K562 (cell line): ENCODE measurements at regions not wholly inside any gene's neighbourhood (a gene's known extent, or its start where the extent isn't known, plus 50 kb on each side); places are given as distances from the start of the nearest gene placed in this dataset.

Experiments used
- ATAC-seq: fragments of 200-7000 bp; cut with Tn5 transposase; 3 replicates; pipeline ENCODE4 v1.9.1; 2020; ENCODE audit warnings: moderate library complexity
- BruUV-seq: library from RNA; stranded (reverse); fragments of 400-500 nt; replicated peaks from 2 replicates; lab custom pipeline; 2021; lab: Mats Ljungman, UMichigan
- CTCF ChIA-PET: fragments of 300-600 bp; formaldehyde crosslinking; extraction: SDS; loops from one replicate; lab custom pipeline; 2021; ENCODE audit warnings: low intra/inter-chr PET ratio; lab: Yijun Ruan, JAX
- POLR2A ChIA-PET: fragments of 300-600, 350-650 bp; sonication (Branson Sonifier 250); formaldehyde crosslinking; extraction: SDS; loops from one replicate; lab custom pipeline; 2021; ENCODE audit warnings: antibody characterized with exemption, inconsistent platforms; lab: Yijun Ruan, JAX
- DNase-seq, 4 experiments: peaks; one replicate each; pipeline versions ENCODE4 v3.0.0 to v3.0.0-alpha.2; 2011 to 2018; ENCODE audit warnings: low spot score in 3 of 4, mixed read lengths in 3 of 4; ENCODE audit errors: extremely low read depth in 1 of 4
- FAIRE-seq: peaks from 2 replicates; lab custom pipeline; 2011; peaks lifted over from hg19 to GRCh38; lab: Jason Lieb, UNC
- H2AFZ ChIP-seq: 2 replicates; pipeline ENCODE4 v1.6.0; 2011; ENCODE audit warnings: low read depth, low read length, control low read depth, inconsistent platforms
- H3K27ac ChIP-seq: fragments of 200-600 bp; 3 replicates; pipeline ENCODE4 v1.8.0; 2011; ENCODE audit warnings: low read depth, mild to moderate bottlenecking, control low read depth, inconsistent platforms, low read length, moderate library complexity, mixed read lengths; ENCODE audit errors: extremely low read depth
- H3K27me3 ChIP-seq, 2 experiments: fragments of 300-600 bp in 1 of 2; 2 replicates in 1 of 2; 3 replicates in 1 of 2; pipeline versions ENCODE4 v1.6.0 to v1.8.0; 2011; ENCODE audit warnings: inconsistent platforms in 2 of 2, low read length in 2 of 2, mild to moderate bottlenecking in 1 of 2, mixed read lengths in 1 of 2, moderate library complexity in 1 of 2; ENCODE audit not compliant: control insufficient read depth in 2 of 2, insufficient read depth in 2 of 2
- H3K36me3 ChIP-seq: fragments of 300-600 bp; 3 replicates; pipeline ENCODE4 v1.8.0; 2011; ENCODE audit warnings: mild to moderate bottlenecking, low read length, inconsistent platforms; ENCODE audit not compliant: control insufficient read depth, insufficient read depth
- H3K4me1 ChIP-seq, 2 experiments: fragments of 200-600 bp in 1 of 2; replicated peaks in 1 of 2; 2 replicates in 1 of 2; 3 replicates in 1 of 2; pipeline versions ENCODE4 v1.5.1 to v1.8.0; 2011; ENCODE audit warnings: inconsistent platforms in 2 of 2, low read length in 2 of 2, mild to moderate bottlenecking in 1 of 2, mixed read lengths in 1 of 2, moderate library complexity in 1 of 2; ENCODE audit not compliant: control insufficient read depth in 2 of 2, insufficient read depth in 2 of 2
- H3K4me2 ChIP-seq: 2 replicates; pipeline ENCODE4 v1.6.1; 2011; ENCODE audit warnings: low read length, control low read depth, inconsistent platforms, mixed read lengths; ENCODE audit not compliant: insufficient read depth
- H3K4me3 ChIP-seq: fragments of 200-600 bp; sonication (generic), shearing (Covaris generic); 2 replicates; pipeline ENCODE4 v1.5.1; 2016; ENCODE audit warnings: control low read depth, inconsistent platforms
- H3K79me2 ChIP-seq: fragments of 200-600 bp; 3 replicates; pipeline ENCODE4 v1.8.0; 2011; ENCODE audit warnings: low read length, inconsistent platforms; ENCODE audit not compliant: control insufficient read depth, insufficient read depth
- H3K9ac ChIP-seq, 2 experiments: 2 replicates each; pipeline versions ENCODE4 v1.6.0 to v1.6.1; 2011; ENCODE audit warnings: low read depth in 2 of 2, low read length in 2 of 2, control low read depth in 1 of 2, inconsistent platforms in 1 of 2, mild to moderate bottlenecking in 1 of 2, mixed read lengths in 1 of 2; ENCODE audit not compliant: insufficient read depth in 1 of 2
- H3K9me1 ChIP-seq: one replicate; pipeline ENCODE4 v1.6.0; 2011; ENCODE audit warnings: inconsistent platforms, mild to moderate bottlenecking, low read length, moderate library complexity; ENCODE audit not compliant: control insufficient read depth, insufficient read depth
- H3K9me3 ChIP-seq: replicated peaks from 2 replicates; pipeline ENCODE4 v1.5.1; 2011; ENCODE audit warnings: low read depth, low read length, inconsistent platforms; ENCODE audit not compliant: control insufficient read depth, insufficient read depth
- H4K20me1 ChIP-seq: replicated peaks from 2 replicates; pipeline ENCODE4 v1.6.1; 2011; ENCODE audit warnings: low read length, inconsistent platforms, mixed read lengths; ENCODE audit not compliant: control insufficient read depth, insufficient read depth
- ARID1B ChIP-seq: fragments of 450-650 bp; IDR thresholded peaks from 2 replicates; pipeline ENCODE4 v1.6.1; 2016; ENCODE audit warnings: antibody characterized with exemption, mild to moderate bottlenecking, inconsistent platforms
- CEBPB ChIP-seq: fragments of 450-650 bp; IDR thresholded peaks from 2 replicates; pipeline ENCODE4 v1.6.1; 2016; ENCODE audit warnings: missing genetic modification characterization, missing compliant biosample characterization
- EWSR1 ChIP-seq: fragments of 450-650 bp; IDR thresholded peaks from 2 replicates; pipeline ENCODE4 v1.6.1; 2018; ENCODE audit warnings: borderline replicate concordance, mild to moderate bottlenecking, low read depth, moderate library complexity; ENCODE audit not compliant: partially characterized antibody
- KDM5B ChIP-seq: fragments of 200-600 bp; sonication (generic); IDR thresholded peaks from 2 replicates; pipeline ENCODE4 v1.6.1; 2012; ENCODE audit warnings: low read depth, mild to moderate bottlenecking, moderate library complexity, low read length, control low read depth, inconsistent platforms; ENCODE audit not compliant: insufficient replicate concordance
- RBBP5 ChIP-seq: fragments of 200-600 bp; sonication (generic); IDR thresholded peaks from 2 replicates; pipeline ENCODE4 v1.6.1; 2012; ENCODE audit warnings: borderline replicate concordance, mild to moderate bottlenecking, low read length, control low read depth, inconsistent platforms; ENCODE audit not compliant: insufficient read depth, poor library complexity, severe bottlenecking
- RBM14 ChIP-seq: fragments of 200-400 bp; formaldehyde crosslinking; IDR thresholded peaks from 2 replicates; pipeline ENCODE4 v1.6.1; 2018; ENCODE audit warnings: low read depth, mild to moderate bottlenecking, low read length, moderate library complexity, borderline replicate concordance; ENCODE audit not compliant: insufficient read depth
- SPI1 ChIP-seq: IDR thresholded peaks from 2 replicates; pipeline ENCODE4 v1.6.1; 2011; ENCODE audit warnings: low read depth, low read length, control low read depth, borderline replicate concordance
- TEAD4 ChIP-seq, 2 experiments: sonication (generic) in 1 of 2; formaldehyde crosslinking in 1 of 2; IDR thresholded peaks; 2 replicates each; pipeline versions ENCODE4 v1.6.1 to v1.8.0; 2012 to 2022; ENCODE audit warnings: borderline replicate concordance in 1 of 2, inconsistent platforms in 1 of 2, low read length in 1 of 2, mild to moderate bottlenecking in 1 of 2, missing genetic modification reagents in 1 of 2
- ZNF23 ChIP-seq: fragments of 250-450 bp; sonication (Bioruptor Pico); IDR thresholded peaks from 2 replicates; pipeline ENCODE4 v1.4.0; 2020; ENCODE audit warnings: mild to moderate bottlenecking
- ZNF589 ChIP-seq: fragments of 200-800 bp; sonication (Bioruptor generic); IDR thresholded peaks from 2 replicates; pipeline ENCODE4 v1.6.1; 2016; ENCODE audit warnings: low read depth, missing genetic modification characterization, missing compliant biosample characterization
- ZNF644 ChIP-seq: fragments of 200-800 bp; sonication (Bioruptor generic); IDR thresholded peaks from 2 replicates; pipeline ENCODE4 v1.6.1; 2016; ENCODE audit warnings: low read depth, missing genetic modification characterization, missing compliant biosample characterization
- ZNF79 ChIP-seq: fragments of 250-450 bp; sonication (Bioruptor Pico); IDR thresholded peaks from 2 replicates; pipeline ENCODE4 v1.4.0; 2020; ENCODE audit warnings: low read depth, mild to moderate bottlenecking, moderate library complexity
- in situ Hi-C: fragments of 300-500 bp; cut with MboI; formaldehyde crosslinking; loops from 4 replicates; pipeline ENCODE4 v1.15.0; 2018; ENCODE audit warnings: inconsistent platforms, mixed read lengths
- intact Hi-C: fragments of 100-400 bp; cut with micrococcal nuclease; formaldehyde crosslinking; loops from 2 replicates; pipeline ENCODE4 v1.14.2; 2022
- TF ChIP-seq, protein P1 (sequence below): fragments of 450-650 bp; formaldehyde crosslinking; IDR thresholded peaks from 2 replicates; pipeline ENCODE4 v1.4.0; 2020; ENCODE audit warnings: mild to moderate bottlenecking, moderate library complexity
- TF ChIP-seq, protein P2 (sequence below): fragments of 250-450 bp; sonication (Bioruptor Pico); IDR thresholded peaks from 2 replicates; pipeline ENCODE4 v1.8.0; 2022; ENCODE audit warnings: moderate library complexity, mild to moderate bottlenecking, inconsistent platforms

DNA sequence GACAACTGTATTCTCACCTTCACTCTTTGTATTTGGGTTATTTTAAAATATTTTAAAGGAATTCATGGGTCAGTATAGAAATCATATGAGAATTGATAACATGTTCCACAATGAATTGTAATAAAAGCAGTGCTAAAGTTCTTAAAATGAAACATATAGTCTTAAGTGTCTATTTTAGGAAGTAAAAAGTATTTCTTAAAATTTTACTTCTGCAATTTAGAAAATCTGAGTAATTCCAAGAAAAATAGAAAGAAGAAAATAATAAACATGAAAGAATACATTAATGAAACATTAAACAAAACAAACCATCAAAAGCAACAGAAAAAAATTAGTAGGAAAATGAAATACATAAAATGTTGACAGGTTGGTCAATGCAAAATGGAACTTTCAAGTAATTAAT is 332.4 kb downstream of the ETS1 start:
- no peak for FAIRE-seq
- Histone ChIP-seq H3K4me1 (no peaks in the 10 kb centered on the region), H3K27ac (no peak overlapping the region), H3K9ac (no peak overlapping the region), H3K4me2 (no peak overlapping the region), H3K9me3 (0 out of 2 replicates have a peak, but pooled peaks cover under 1% of the 10 kb centered on the region), H4K20me1 (no peaks in the 10 kb centered on the region), H2AFZ (no peak overlapping the region), H3K36me3 (no peaks in the 10 kb centered on the region), H3K27me3 (no peaks in the 10 kb centered on the region), H3K4me3 (no peak overlapping the region), H3K79me2 (no peaks in the 10 kb centered on the region), H3K9me1 (no peaks in the 10 kb centered on the region)
- in situ Hi-C loops: no loop called here
- BruUV-seq: no TSS peak
- DNase-seq: no peak
- ChIA-PET CTCF (no interaction called here), POLR2A (no interaction called here)
- ATAC-seq: no peak
- intact Hi-C loops: no loop called here
- TF ChIP-seq ZNF644 (tag): no peak
- no peak for TF ChIP-seq SPI1
- TF ChIP-seq ZNF589 (CRISPR knock-in tag): no peak
- no peak for TF ChIP-seq RBM14
- TF ChIP-seq KDM5B: no peak
- TF ChIP-seq, protein P1, sequence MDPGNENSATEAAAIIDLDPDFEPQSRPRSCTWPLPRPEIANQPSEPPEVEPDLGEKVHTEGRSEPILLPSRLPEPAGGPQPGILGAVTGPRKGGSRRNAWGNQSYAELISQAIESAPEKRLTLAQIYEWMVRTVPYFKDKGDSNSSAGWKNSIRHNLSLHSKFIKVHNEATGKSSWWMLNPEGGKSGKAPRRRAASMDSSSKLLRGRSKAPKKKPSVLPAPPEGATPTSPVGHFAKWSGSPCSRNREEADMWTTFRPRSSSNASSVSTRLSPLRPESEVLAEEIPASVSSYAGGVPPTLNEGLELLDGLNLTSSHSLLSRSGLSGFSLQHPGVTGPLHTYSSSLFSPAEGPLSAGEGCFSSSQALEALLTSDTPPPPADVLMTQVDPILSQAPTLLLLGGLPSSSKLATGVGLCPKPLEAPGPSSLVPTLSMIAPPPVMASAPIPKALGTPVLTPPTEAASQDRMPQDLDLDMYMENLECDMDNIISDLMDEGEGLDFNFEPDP (CRISPR knock-in tag): no peak
- TF ChIP-seq TEAD4 (IDR thresholded peaks at IDR 0.05; ENCODE audit: low read length): no peak
- TF ChIP-seq TEAD4 (CRISPR knock-in tag; IDR thresholded peaks at IDR 0.05; ENCODE audit: borderline replicate concordance): no peak
- TF ChIP-seq ZNF23 (CRISPR knock-in tag): no peak
- TF ChIP-seq EWSR1: no peak
- no peak for TF ChIP-seq CEBPB (tag)
- no peak for TF ChIP-seq ARID1B
- TF ChIP-seq, protein P2, sequence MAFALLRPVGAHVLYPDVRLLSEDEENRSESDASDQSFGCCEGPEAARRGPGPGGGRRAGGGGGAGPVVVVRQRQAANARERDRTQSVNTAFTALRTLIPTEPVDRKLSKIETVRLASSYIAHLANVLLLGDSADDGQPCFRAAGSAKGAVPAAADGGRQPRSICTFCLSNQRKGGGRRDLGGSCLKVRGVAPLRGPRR (CRISPR knock-in tag): no peak
- TF ChIP-seq ZNF79 (CRISPR knock-in tag): no peak
- TF ChIP-seq RBBP5: no peak
